Fibroblast of pulmonary artery (primary cell): ENCODE measurements at regions not wholly inside any gene's neighbourhood (a gene's known extent, or its start where the extent isn't known, plus 50 kb on each side); places are given as distances from the start of the nearest gene placed in this dataset.
"Not testable (repeated sequence)": the region's sequence is repeated elsewhere in the genome, so short reads cannot be mapped to it uniquely, and the experiment has no call there.

Experiments used
- DNase-seq: peaks from one replicate; pipeline ENCODE4 v3.0.0-alpha.2; 2010; ENCODE audit warnings: low read depth
- H3K4me3 ChIP-seq: replicated peaks from 2 replicates; pipeline ENCODE4 v1.5.1; 2011; ENCODE audit warnings: low read depth, mild to moderate bottlenecking, control low read depth, low read length, moderate library complexity
- CTCF ChIP-seq: IDR thresholded peaks from 2 replicates; pipeline ENCODE4 v1.5.1; 2011; ENCODE audit warnings: mild to moderate bottlenecking, control low read depth, low read length, inconsistent platforms; ENCODE audit errors: missing control alignments

GRCh38 chr3:135582800-135583199 is 382.7 kb upstream of the PPP2R3A start:
- no peak for TF ChIP-seq CTCF
- no peak for DNase-seq
- H3K4me3 ChIP-seq = no peak overlapping the region

GRCh38 chr3:135596563-135596962 is 369.0 kb upstream of the PPP2R3A start:
- TF ChIP-seq CTCF = no peak
- no peak overlapping the region for H3K4me3 ChIP-seq
- DNase-seq = no peak

- H3K4me3 ChIP-seq = no peak overlapping the region
- no peak for TF ChIP-seq CTCF
Measured at GRCh38 chr3:135597855-135598254, 367.7 kb upstream of the PPP2R3A start.

GRCh38 chr3:135598597-135598996 is 366.9 kb upstream of the PPP2R3A start:
- no peak overlapping the region for H3K4me3 ChIP-seq
- no peak for DNase-seq
- no peak for TF ChIP-seq CTCF

More at GRCh38 chr3:135597855-135598254, 367.7 kb upstream of the PPP2R3A start:
- DNase-seq = no peak

GRCh38 chr3:135604512-135604911 is 361.0 kb upstream of the PPP2R3A start:
- H3K4me3 ChIP-seq = not testable (repeated sequence)

GRCh38 chr3:135618123-135618522 is 347.4 kb upstream of the PPP2R3A start:
- no peak for DNase-seq
- H3K4me3 ChIP-seq = no peak overlapping the region
- no peak for TF ChIP-seq CTCF

More at GRCh38 chr3:135604512-135604911, 361.0 kb upstream of the PPP2R3A start:
- DNase-seq = not testable (repeated sequence)

GRCh38 chr3:135621184-135621920 is 344.2 kb upstream of the PPP2R3A start:
- no peak overlapping the region for H3K4me3 ChIP-seq
- TF ChIP-seq CTCF = no peak
- no peak for DNase-seq
